Mesendoderm (in vitro differentiated cells): ENCODE measurements at regions not wholly inside any gene's neighbourhood (a gene's known extent, or its start where the extent isn't known, plus 50 kb on each side); places are given as distances from the start of the nearest gene placed in this dataset.
"Not testable (repeated sequence)": the region's sequence is repeated elsewhere in the genome, so short reads cannot be mapped to it uniquely, and the experiment has no call there.

Experiments
- DNase-seq: peaks from one replicate; pipeline ENCODE4 v3.0.0; 2013
- H2AK5ac ChIP-seq: 2 replicates; pipeline ENCODE4 v1.6.1; 2013; ENCODE audit warnings: low read length, inconsistent platforms
- H2BK120ac ChIP-seq: 2 replicates; pipeline ENCODE4 v1.6.1; 2013; ENCODE audit warnings: low read depth, mild to moderate bottlenecking, low read length, moderate library complexity, mixed read lengths
- H2BK15ac ChIP-seq: replicated peaks from 2 replicates; pipeline ENCODE4 v1.6.1; 2013; ENCODE audit warnings: low read depth, mild to moderate bottlenecking, moderate library complexity
- H2BK5ac ChIP-seq: 2 replicates; pipeline ENCODE4 v1.6.1; 2013; ENCODE audit warnings: low read length, inconsistent platforms
- H3K18ac ChIP-seq: 2 replicates; pipeline ENCODE4 v1.6.1; 2013; ENCODE audit warnings: mild to moderate bottlenecking, low read length, mixed read lengths
- H3K23ac ChIP-seq: one replicate; pipeline ENCODE4 v1.6.1; 2013; ENCODE audit warnings: low read length
- H3K27ac ChIP-seq: 2 replicates; pipeline ENCODE4 v1.5.1; 2013; ENCODE audit warnings: low read depth, mild to moderate bottlenecking, inconsistent platforms, low read length, moderate library complexity
- H3K27me3 ChIP-seq: 2 replicates; pipeline ENCODE4 v1.6.1; 2013; ENCODE audit warnings: low read length, control low read depth, mild to moderate bottlenecking, inconsistent platforms; ENCODE audit not compliant: insufficient read depth, poor library complexity
- H3K36me3 ChIP-seq: 2 replicates; pipeline ENCODE4 v1.6.1; 2013; ENCODE audit warnings: low read length, inconsistent platforms; ENCODE audit not compliant: control insufficient read depth, insufficient read depth
- H3K4ac ChIP-seq: one replicate; pipeline ENCODE4 v1.6.1; 2013; ENCODE audit warnings: low read depth, mild to moderate bottlenecking, low read length, moderate library complexity
- H3K4me1 ChIP-seq: 2 replicates; pipeline ENCODE4 v1.6.1; 2013; ENCODE audit warnings: low read depth, low read length, inconsistent platforms; ENCODE audit not compliant: control insufficient read depth
- H3K4me2 ChIP-seq: 2 replicates; pipeline ENCODE4 v1.6.1; 2013; ENCODE audit warnings: low read length
- H3K4me3 ChIP-seq: 2 replicates; pipeline ENCODE4 v1.5.1; 2013; ENCODE audit warnings: mild to moderate bottlenecking, low read length
- H3K56ac ChIP-seq: one replicate; pipeline ENCODE4 v1.6.1; 2013; ENCODE audit warnings: low read length
- H3K79me1 ChIP-seq: 2 replicates; pipeline ENCODE4 v1.6.1; 2013; ENCODE audit warnings: low read length, inconsistent platforms
- H3K79me2 ChIP-seq: 2 replicates; pipeline ENCODE4 v1.6.1; 2013; ENCODE audit warnings: mild to moderate bottlenecking, low read length; ENCODE audit not compliant: control insufficient read depth, insufficient read depth
- H3K9ac ChIP-seq: 2 replicates; pipeline ENCODE4 v1.6.1; 2013; ENCODE audit warnings: low read length, inconsistent platforms
- H4K5ac ChIP-seq: one replicate; pipeline ENCODE4 v1.6.1; 2013; ENCODE audit warnings: low read length
- H4K8ac ChIP-seq: one replicate; pipeline ENCODE4 v1.6.1; 2013; ENCODE audit warnings: low read depth, mild to moderate bottlenecking, control low read depth, low read length, moderate library complexity
- WGBS: extraction: QIAGEN DNeasy Blood & Tissue Kit; methylation state at CpG from one replicate; pipeline ENCODE4 v1.1.7; 2013; ENCODE audit warnings: low lambda C conversion rate, missing lambda C conversion rate; ENCODE audit not compliant: insufficient coverage; ENCODE audit errors: extremely low coverage; 5-methylcytosine and 5-hydroxymethylcytosine counted together

GRCh38 chr2:192542148-192543066, 347.7 kb upstream of the TMEFF2 start:
- not testable (repeated sequence) for H4K8ac ChIP-seq, H4K5ac ChIP-seq, H3K27ac ChIP-seq, H2BK120ac ChIP-seq, H3K36me3 ChIP-seq, H2BK5ac ChIP-seq, H3K27me3 ChIP-seq, H2AK5ac ChIP-seq, H2BK15ac ChIP-seq, H3K4me1 ChIP-seq, H3K4me3 ChIP-seq, H3K23ac ChIP-seq, H3K4me2 ChIP-seq, H3K79me1 ChIP-seq, H3K56ac ChIP-seq, H3K9ac ChIP-seq, H3K4ac ChIP-seq, H3K79me2 ChIP-seq, H3K18ac ChIP-seq
- peak; percentile 10 for DNase-seq
- no CpG with 5 or more reads among the region's 14 CpGs for WGBS

GRCh38 chr2:192539306-192539705, 344.6 kb upstream of the TMEFF2 start:
- 100% methylated on average over 2 of the region's 5 CpGs for WGBS
- H3K56ac ChIP-seq = no peak overlapping the region
- no peak overlapping the region for H4K5ac ChIP-seq

GRCh38 chr2:192536922-192537624, 342.3 kb upstream of the TMEFF2 start:
- Histone ChIP-seq H2BK15ac (no peak overlapping the region), H3K27me3 (no peaks in the 10 kb centered on the region), H3K4me3 (no peak overlapping the region), H3K56ac (no peak overlapping the region), H3K4me2 (no peak overlapping the region), H3K4me1 (no peaks in the 10 kb centered on the region), H3K36me3 (no peaks in the 10 kb centered on the region), H3K4ac (no peak overlapping the region), H2AK5ac (no peak overlapping the region), H4K5ac (no peak overlapping the region), H4K8ac (no peak overlapping the region), H3K18ac (no peak overlapping the region), H3K27ac (no peak overlapping the region), H3K23ac (no peak overlapping the region), H2BK5ac (no peak overlapping the region), H3K79me2 (no peaks in the 10 kb centered on the region), H3K9ac (no peak overlapping the region), H2BK120ac (no peak overlapping the region), H3K79me1 (no peaks in the 10 kb centered on the region)
- DNase-seq = no peak
- WGBS = no CpG with 5 or more reads among the region's 2 CpGs

More at GRCh38 chr2:192539306-192539705, 344.6 kb upstream of the TMEFF2 start:
- H3K27me3 ChIP-seq = no peaks in the 10 kb centered on the region
- H3K23ac ChIP-seq = no peak overlapping the region
- H3K79me2 ChIP-seq = no peaks in the 10 kb centered on the region
- no peak overlapping the region for H3K4ac ChIP-seq
- H2BK5ac ChIP-seq = no peak overlapping the region
- no peak overlapping the region for H3K4me2 ChIP-seq
- no peaks in the 10 kb centered on the region for H3K79me1 ChIP-seq
- H2BK120ac ChIP-seq = no peak overlapping the region
- H3K4me1 ChIP-seq = no peaks in the 10 kb centered on the region
- H2AK5ac ChIP-seq = no peak overlapping the region
- H2BK15ac ChIP-seq = no peak overlapping the region
- no peak overlapping the region for H3K9ac ChIP-seq
- H3K18ac ChIP-seq = no peak overlapping the region
- no peak overlapping the region for H3K27ac ChIP-seq
- H3K4me3 ChIP-seq = no peak overlapping the region
- no peak overlapping the region for H4K8ac ChIP-seq
- no peak for DNase-seq
- H3K36me3 ChIP-seq = no peaks in the 10 kb centered on the region

GRCh38 chr2:192535956-192536921, 341.5 kb upstream of the TMEFF2 start:
- no peak overlapping the region for H2BK120ac ChIP-seq
- H3K4me3 ChIP-seq = no peak overlapping the region
- H3K27ac ChIP-seq = no peak overlapping the region
- WGBS = no CpG with 5 or more reads among the region's 3 CpGs
- H3K36me3 ChIP-seq = no peaks in the 10 kb centered on the region
- no peak overlapping the region for H2AK5ac ChIP-seq
- H3K18ac ChIP-seq = no peak overlapping the region
- H3K79me2 ChIP-seq = no peaks in the 10 kb centered on the region
- no peak overlapping the region for H3K56ac ChIP-seq
- H3K27me3 ChIP-seq = no peaks in the 10 kb centered on the region
- H3K4ac ChIP-seq = no peak overlapping the region
- no peak overlapping the region for H4K8ac ChIP-seq
- H3K4me1 ChIP-seq = no peaks in the 10 kb centered on the region
- no peak overlapping the region for H3K4me2 ChIP-seq
- H3K9ac ChIP-seq = no peak overlapping the region
- H2BK15ac ChIP-seq = no peak overlapping the region
- H3K23ac ChIP-seq = no peak overlapping the region
- no peak for DNase-seq
- no peaks in the 10 kb centered on the region for H3K79me1 ChIP-seq
- H4K5ac ChIP-seq = no peak overlapping the region
- H2BK5ac ChIP-seq = no peak overlapping the region

- no peak overlapping the region for H3K56ac ChIP-seq
- H4K8ac ChIP-seq = no peak overlapping the region
- H3K4me2 ChIP-seq = no peak overlapping the region
- H3K4ac ChIP-seq = no peak overlapping the region
- H4K5ac ChIP-seq = no peak overlapping the region
- no CpG with 5 or more reads among the region's 3 CpGs for WGBS
- no peak overlapping the region for H2BK120ac ChIP-seq
- H2BK5ac ChIP-seq = no peak overlapping the region
- H3K9ac ChIP-seq = no peak overlapping the region
- H3K79me1 ChIP-seq = no peaks in the 10 kb centered on the region
- H2AK5ac ChIP-seq = no peak overlapping the region
- H3K79me2 ChIP-seq = no peaks in the 10 kb centered on the region
- H3K23ac ChIP-seq = no peak overlapping the region
- no peak for DNase-seq
- H3K4me1 ChIP-seq = no peaks in the 10 kb centered on the region
- no peak overlapping the region for H3K18ac ChIP-seq
- no peaks in the 10 kb centered on the region for H3K36me3 ChIP-seq
- no peak overlapping the region for H3K4me3 ChIP-seq
- H2BK15ac ChIP-seq = no peak overlapping the region
- no peak overlapping the region for H3K27ac ChIP-seq
- H3K27me3 ChIP-seq = no peaks in the 10 kb centered on the region
Measured at GRCh38 chr2:192534072-192534471, 339.3 kb upstream of the TMEFF2 start.
